Astrocyte of the cerebellum (primary cell): ENCODE measurements at regions not wholly inside any gene's neighbourhood (a gene's known extent, or its start where the extent isn't known, plus 50 kb on each side); places are given as distances from the start of the nearest gene placed in this dataset.

ENCODE experiments used
- DNase-seq: peaks from one replicate; pipeline ENCODE4 v3.0.0-alpha.2; 2011; ENCODE audit warnings: low read depth
- H3K4me3 ChIP-seq: 2 replicates; pipeline ENCODE4 v1.5.1; 2011; ENCODE audit warnings: mild to moderate bottlenecking, low read depth, low read length, moderate library complexity
- CTCF ChIP-seq: IDR thresholded peaks from 2 replicates; pipeline ENCODE4 v1.5.1; 2012; ENCODE audit warnings: low read length, low read depth, moderate library complexity, mild to moderate bottlenecking; ENCODE audit errors: missing control alignments
- in situ Hi-C: cut with HindIII; loops from 2 replicates; pipeline ENCODE4 v1.10.0; 2017; ENCODE audit warnings: low sequenced_read_pairs

- H3K4me3 ChIP-seq = no peak overlapping the region
These were observed 93.9 kb downstream of the CDC7 start for GRCh38 chr1:91594383-91595055.

GRCh38 chr1:91596474-91596873 lies 95.8 kb downstream of the CDC7 start:
- no peak for TF ChIP-seq CTCF
- DNase-seq = no peak
- H3K4me3 ChIP-seq = no peak overlapping the region
- in situ Hi-C loops = no loop called here

More at GRCh38 chr1:91594383-91595055, 93.9 kb downstream of the CDC7 start:
- in situ Hi-C loops = no loop called here
- no peak for DNase-seq
- no peak for TF ChIP-seq CTCF

- in situ Hi-C loops = no loop called here
- TF ChIP-seq CTCF = no peak
- no peak overlapping the region for H3K4me3 ChIP-seq
- no peak for DNase-seq
These were observed 96.6 kb downstream of the CDC7 start for GRCh38 chr1:91597215-91597614.

- no peak for DNase-seq
- no peak for TF ChIP-seq CTCF
- H3K4me3 ChIP-seq = no peak overlapping the region
- in situ Hi-C loops = no loop called here
These were observed 100.0 kb downstream of the CDC7 start for GRCh38 chr1:91600431-91601337.

GRCh38 chr1:91601554-91602376 lies 101.1 kb downstream of the CDC7 start:
- no peak overlapping the region for H3K4me3 ChIP-seq
- no peak for TF ChIP-seq CTCF
- in situ Hi-C loops = no loop called here
- no peak for DNase-seq

- DNase-seq = no peak
- in situ Hi-C loops = no loop called here
- no peak overlapping the region for H3K4me3 ChIP-seq
- no peak for TF ChIP-seq CTCF
These were observed 102.8 kb downstream of the CDC7 start for GRCh38 chr1:91603409-91603808.
